RWPE1 (cell line): ENCODE measurements at regions not wholly inside any gene's neighbourhood (a gene's known extent, or its start where the extent isn't known, plus 50 kb on each side); places are given as distances from the start of the nearest gene placed in this dataset.

Source experiments
- CTCF ChIA-PET: fragments of 350-600 bp; sonication (Branson Sonifier 250); formaldehyde crosslinking; extraction: SDS; loops from one replicate; lab custom pipeline; 2021; lab: Yijun Ruan, JAX
- POLR2A ChIA-PET: fragments of 400-600 bp; formaldehyde crosslinking; extraction: SDS; loops from one replicate; lab custom pipeline; 2020; ENCODE audit warnings: antibody characterized with exemption; ENCODE audit not compliant: low non-redundant PET; lab: Yijun Ruan, JAX
- DNase-seq: peaks from one replicate; pipeline ENCODE4 v3.0.0; 2012; ENCODE audit warnings: low spot score
- H3K27ac ChIP-seq: fragments of 450-650 bp; 2 replicates; pipeline ENCODE4 v1.5.1; 2017
- CTCF ChIP-seq: fragments of 450-650 bp; conservative IDR thresholded peaks from 2 replicates; pipeline ENCODE4 v1.5.1; 2017; ENCODE audit warnings: low read depth, mild to moderate bottlenecking

DNA sequence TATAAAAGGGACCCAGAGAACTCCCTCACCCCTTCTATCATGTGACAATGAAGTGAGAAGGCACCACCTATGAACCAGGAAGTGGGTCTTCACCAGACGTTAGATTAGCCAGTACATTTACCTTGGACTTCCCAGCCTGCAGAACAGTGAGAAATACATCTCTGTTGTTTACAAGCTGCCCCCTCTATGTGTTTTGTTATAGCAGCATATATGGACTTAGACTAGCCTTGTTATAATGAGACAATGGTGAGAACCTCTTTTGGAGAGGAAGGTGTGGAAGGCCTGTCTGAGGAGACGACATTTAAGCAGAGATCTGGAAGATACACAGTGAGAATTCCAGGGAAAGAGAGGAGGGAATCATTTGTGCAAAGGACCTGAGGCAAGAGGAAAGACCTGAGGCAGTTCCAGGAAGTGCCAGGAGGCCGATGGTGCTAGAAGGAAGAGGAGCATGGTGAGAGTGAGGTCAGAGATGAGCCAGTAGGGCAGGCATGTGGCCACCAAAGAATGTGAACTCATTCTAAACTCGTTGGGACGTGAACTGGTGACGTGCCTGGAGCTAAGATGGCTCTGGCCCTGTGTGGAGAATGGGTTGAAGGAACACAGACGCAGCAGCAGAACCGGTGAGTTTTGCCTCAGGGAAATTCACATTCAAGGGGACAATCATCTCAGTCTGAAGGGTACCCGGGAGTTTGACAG is 98.9 kb upstream of the IRF2BP2 start:
- no peak overlapping the region; the same call in 1 of the 2 replicates for H3K27ac ChIP-seq
- TF ChIP-seq CTCF: no peak
- POLR2A ChIA-PET: no interaction called here
- no peak for DNase-seq
- CTCF ChIA-PET: no interaction called here

GRCh38 chr1:234707641-234708040 is 97.7 kb upstream of the IRF2BP2 start:
- H3K27ac ChIP-seq: no peak overlapping the region
- ChIA-PET POLR2A (no interaction called here), CTCF (no interaction called here)

GRCh38 chr1:234706931-234707330 is 97.0 kb upstream of the IRF2BP2 start:
- no peak for TF ChIP-seq CTCF
- DNase-seq: no peak
- H3K27ac ChIP-seq: no peak overlapping the region
- ChIA-PET CTCF (no interaction called here), POLR2A (no interaction called here)

More at GRCh38 chr1:234707641-234708040, 97.7 kb upstream of the IRF2BP2 start:
- TF ChIP-seq CTCF: no peak
- DNase-seq: no peak

DNA sequence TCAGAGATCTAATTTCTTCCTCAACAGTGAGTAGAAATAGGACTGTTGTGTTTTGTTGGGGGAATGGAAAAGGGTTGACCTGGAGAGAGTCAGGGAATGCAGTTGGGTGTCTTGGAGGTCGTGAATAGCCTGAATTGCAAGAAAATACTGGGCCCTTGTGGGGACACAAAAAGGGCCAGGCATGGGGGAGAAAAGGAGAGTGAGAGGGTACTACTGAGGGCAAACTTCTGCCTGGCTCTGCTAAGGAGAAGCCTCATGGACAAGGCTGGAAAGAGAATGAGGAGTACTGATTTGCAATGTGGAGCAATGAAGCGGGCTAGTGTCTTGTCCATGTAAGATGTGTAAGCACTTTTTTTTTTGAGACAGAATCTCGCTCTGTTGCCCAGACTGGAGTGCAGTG is 96.2 kb upstream of the IRF2BP2 start:
- ChIA-PET CTCF (interaction anchor here (0.7 kb wide), 1 partner anchor 277 kb away, joined by 3 read pairs; no protein-coding TSS in a partner anchor), POLR2A (no interaction called here)
- DNase-seq: no peak
- no peak overlapping the region for H3K27ac ChIP-seq
- no peak for TF ChIP-seq CTCF

DNA sequence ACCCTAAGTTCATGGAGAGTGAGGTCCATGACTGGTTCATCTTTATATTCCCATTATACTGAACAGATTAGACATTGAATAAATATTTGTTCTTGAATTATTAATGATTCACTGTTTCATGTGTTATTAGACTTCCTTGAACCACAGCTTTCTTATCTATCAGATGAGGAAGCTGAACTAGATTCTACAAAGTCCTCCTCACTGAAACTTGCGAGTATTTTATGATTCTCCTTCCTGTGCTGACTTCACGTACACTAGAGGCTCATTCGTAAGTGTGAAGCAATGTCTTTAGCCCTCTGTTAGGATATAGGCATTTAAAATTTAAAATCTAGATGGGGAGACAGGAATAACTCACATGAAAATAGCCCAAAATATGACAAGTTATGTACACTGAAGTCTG is 95.6 kb upstream of the IRF2BP2 start:
- ChIA-PET CTCF (no interaction called here), POLR2A (no interaction called here)
- H3K27ac ChIP-seq: no peak overlapping the region
- no peak for TF ChIP-seq CTCF
- no peak for DNase-seq

GRCh38 chr1:234704106-234704887 is 94.3 kb upstream of the IRF2BP2 start:
- H3K27ac ChIP-seq: no peak overlapping the region
- CTCF ChIA-PET: interaction anchor here (0.6 kb wide), 1 partner anchor 40 kb away, joined by 3 read pairs; no protein-coding TSS in a partner anchor
- POLR2A ChIA-PET: no interaction called here
- TF ChIP-seq CTCF: no peak
- no peak for DNase-seq
